Trophoblast cell (in vitro differentiated cells and primary cell): ENCODE measurements at regions not wholly inside any gene's neighbourhood (a gene's known extent, or its start where the extent isn't known, plus 50 kb on each side); places are given as distances from the start of the nearest gene placed in this dataset.

Source experiments
- DNase-seq, 2 donors: peaks; one replicate each; pipeline ENCODE4 v3.0.0-alpha.2; 2016
- H2AFZ ChIP-seq: 2 replicates; pipeline ENCODE4 v1.6.1; 2013; ENCODE audit warnings: low read length, moderate library complexity, mild to moderate bottlenecking; ENCODE audit not compliant: insufficient read depth, poor library complexity
- H2AK5ac ChIP-seq: 2 replicates; pipeline ENCODE4 v1.6.1; 2013; ENCODE audit warnings: mild to moderate bottlenecking, low read length
- H2BK120ac ChIP-seq: 2 replicates; pipeline ENCODE4 v1.6.1; 2013; ENCODE audit warnings: low read length, mild to moderate bottlenecking, moderate library complexity; ENCODE audit not compliant: insufficient read depth, poor library complexity
- H2BK12ac ChIP-seq: 2 replicates; pipeline ENCODE4 v1.6.1; 2013; ENCODE audit warnings: mild to moderate bottlenecking, low read length, moderate library complexity
- H2BK5ac ChIP-seq: 2 replicates; pipeline ENCODE4 v1.6.1; 2013; ENCODE audit warnings: low read length, low read depth, moderate library complexity, mild to moderate bottlenecking; ENCODE audit not compliant: poor library complexity
- H3K14ac ChIP-seq: 2 replicates; pipeline ENCODE4 v1.6.1; 2013; ENCODE audit warnings: mild to moderate bottlenecking, low read length
- H3K18ac ChIP-seq: 2 replicates; pipeline ENCODE4 v1.6.1; 2013; ENCODE audit warnings: mild to moderate bottlenecking, low read length
- H3K23ac ChIP-seq: 2 replicates; pipeline ENCODE4 v1.6.1; 2013; ENCODE audit warnings: low read length
- H3K27ac ChIP-seq: 2 replicates; pipeline ENCODE4 v1.5.1; 2013; ENCODE audit warnings: low read depth, mild to moderate bottlenecking, inconsistent platforms, low read length, moderate library complexity
- H3K27me3 ChIP-seq: 2 replicates; pipeline ENCODE4 v1.6.1; 2013; ENCODE audit warnings: inconsistent platforms, mild to moderate bottlenecking, low read length, moderate library complexity; ENCODE audit not compliant: insufficient read depth
- H3K36me3 ChIP-seq, 2 experiments: 1 replicate in 1 of 2; 2 replicates in 1 of 2; pipeline ENCODE4 v1.6.1; 2013; ENCODE audit warnings: low read length in 2 of 2, mild to moderate bottlenecking in 2 of 2, moderate library complexity in 1 of 2; ENCODE audit not compliant: insufficient read depth in 2 of 2, control insufficient read depth in 1 of 2
- H3K4ac ChIP-seq: 2 replicates; pipeline ENCODE4 v1.6.1; 2013; ENCODE audit warnings: low read depth, mild to moderate bottlenecking, low read length, moderate library complexity
- H3K4me1 ChIP-seq, 2 experiments: 1 replicate in 1 of 2; 2 replicates in 1 of 2; pipeline ENCODE4 v1.6.1; 2013; ENCODE audit warnings: low read length in 2 of 2, mild to moderate bottlenecking in 2 of 2, moderate library complexity in 1 of 2; ENCODE audit not compliant: insufficient read depth in 2 of 2, control insufficient read depth in 1 of 2
- H3K4me2 ChIP-seq: 2 replicates; pipeline ENCODE4 v1.6.1; 2013; ENCODE audit warnings: inconsistent platforms, mild to moderate bottlenecking, low read length, moderate library complexity
- H3K4me3 ChIP-seq: 2 replicates; pipeline ENCODE4 v1.5.1; 2013; ENCODE audit warnings: mild to moderate bottlenecking, low read depth, low read length, inconsistent platforms
- H3K79me1 ChIP-seq: one replicate; pipeline ENCODE4 v1.6.1; 2013; ENCODE audit warnings: low read length
- H3K79me2 ChIP-seq: 2 replicates; pipeline ENCODE4 v1.6.1; 2013; ENCODE audit warnings: low read length, mild to moderate bottlenecking; ENCODE audit not compliant: control insufficient read depth, insufficient read depth, poor library complexity
- H3K9ac ChIP-seq: 2 replicates; pipeline ENCODE4 v1.6.1; 2013; ENCODE audit warnings: mild to moderate bottlenecking, low read length
- H3K9me3 ChIP-seq: 2 replicates; pipeline ENCODE4 v1.6.1; 2013; ENCODE audit warnings: low read depth, mild to moderate bottlenecking, control low read depth, inconsistent platforms, low read length; ENCODE audit not compliant: insufficient read depth
- H4K12ac ChIP-seq: 2 replicates; pipeline ENCODE4 v1.6.1; 2013; ENCODE audit warnings: low read depth, mild to moderate bottlenecking, low read length, moderate library complexity
- H4K8ac ChIP-seq: 2 replicates; pipeline ENCODE4 v1.6.1; 2013; ENCODE audit warnings: low read depth, mild to moderate bottlenecking, low read length, moderate library complexity
- H4K91ac ChIP-seq: one replicate; pipeline ENCODE4 v1.6.1; 2013; ENCODE audit warnings: low read depth, mild to moderate bottlenecking, low read length, moderate library complexity
- WGBS: extraction: QIAGEN DNeasy Blood & Tissue Kit; methylation state at CpG from one replicate; pipeline ENCODE4 v1.1.7; 2013; ENCODE audit warnings: missing lambda C conversion rate; ENCODE audit not compliant: insufficient read length, insufficient coverage; ENCODE audit errors: extremely low coverage; 5-methylcytosine and 5-hydroxymethylcytosine counted together

GRCh38 chr15:62909257-62909656, 133.3 kb upstream of the TPM1 start:
- Histone ChIP-seq H3K9me3 (peaks cover 4% of the 10 kb centered on the region), H3K4ac (peak overlapping the region; percentile 26), H2AK5ac (peak overlapping the region; percentile 80), H4K8ac (peak overlapping the region; percentile 40), H3K4me3 (no peak overlapping the region), H3K79me1 (peaks cover 59% of the 10 kb centered on the region), H3K4me2 (no peak overlapping the region), H2AFZ (peak overlapping the region; percentile 0), H2BK12ac (peak overlapping the region; percentile 94), H3K23ac (no peak overlapping the region), H2BK120ac (peak overlapping the region; percentile 93), H4K91ac (peak overlapping the region; percentile 95), H3K9ac (no peak overlapping the region), H2BK5ac (peak overlapping the region; percentile 50), H3K36me3 (no peaks in the 10 kb centered on the region), H3K27me3 (no peaks in the 10 kb centered on the region), H3K79me2 (peaks cover 6% of the 10 kb centered on the region), H3K27ac (no peak overlapping the region), H4K12ac (no peak overlapping the region), H3K4me1 (peaks cover 14 to 42% of the 10 kb centered on the region in 2 experiments), H3K14ac (peak overlapping the region; percentile 75), H3K18ac (peak overlapping the region; percentile 84)
- no peak for DNase-seq
- WGBS, result no CpG with 5 or more reads among the region's 3 CpGs

DNA sequence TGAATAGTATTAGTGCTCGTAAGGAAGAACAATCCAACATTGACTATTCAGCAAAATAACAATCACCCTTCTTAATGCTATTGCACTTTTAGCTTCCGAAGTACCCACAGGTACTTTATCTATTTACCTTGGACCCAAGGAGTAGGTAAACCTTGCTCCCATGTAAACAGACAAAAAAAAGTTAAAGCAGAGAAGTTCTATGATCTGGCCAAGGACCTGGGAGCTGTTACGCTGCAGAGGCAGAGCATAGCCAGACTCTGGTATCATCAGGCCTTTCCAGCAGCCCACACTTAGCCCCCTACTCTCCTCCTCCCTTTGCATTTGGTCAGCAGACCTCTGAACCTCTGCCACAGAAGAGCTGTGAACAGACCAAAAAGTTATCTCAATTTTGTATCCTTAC, 130.3 kb upstream of the TPM1 start:
- no peak overlapping the region for H3K4me2 ChIP-seq
- peak overlapping the region; percentile 50 for H3K4ac ChIP-seq
- peak overlapping the region; percentile 97 for H2BK12ac ChIP-seq
- H3K79me2 ChIP-seq, result peaks cover 8% of the 10 kb centered on the region
- H3K4me1 ChIP-seq, result peaks cover 15 to 35% of the 10 kb centered on the region in 2 experiments
- H2BK120ac ChIP-seq, result peak overlapping the region; percentile 96
- peak overlapping the region; percentile 75 for H3K14ac ChIP-seq
- H4K12ac ChIP-seq, result no peak overlapping the region
- H3K79me1 ChIP-seq, result peaks cover 52% of the 10 kb centered on the region
- peak overlapping the region; percentile 71 for H4K8ac ChIP-seq
- no peak for DNase-seq
- H3K36me3 ChIP-seq, result no peaks in the 10 kb centered on the region
- H3K23ac ChIP-seq, result no peak overlapping the region
- no peak overlapping the region for H2AFZ ChIP-seq
- H3K9ac ChIP-seq, result no peak overlapping the region
- H2BK5ac ChIP-seq, result peak overlapping the region; percentile 87
- H3K27ac ChIP-seq, result peak overlapping the region; percentile 77
- peak overlapping the region; percentile 59 for H2AK5ac ChIP-seq
- no peak overlapping the region for H3K4me3 ChIP-seq
- no CpG with 5 or more reads among the region's 3 CpGs for WGBS
- peak overlapping the region; percentile 90 for H4K91ac ChIP-seq
- H3K18ac ChIP-seq, result peak overlapping the region; percentile 83
- no peaks in the 10 kb centered on the region for H3K9me3 ChIP-seq
- no peaks in the 10 kb centered on the region for H3K27me3 ChIP-seq

GRCh38 chr15:62912808-62913207, 129.7 kb upstream of the TPM1 start:
- no peak for DNase-seq
- H3K27me3 ChIP-seq, result no peaks in the 10 kb centered on the region
- no peak overlapping the region for H3K4me2 ChIP-seq
- H4K8ac ChIP-seq, result peak overlapping the region; percentile 53
- peak overlapping the region; percentile 94 for H2BK120ac ChIP-seq
- no peak overlapping the region for H3K23ac ChIP-seq
- H4K91ac ChIP-seq, result peak overlapping the region; percentile 84
- H3K18ac ChIP-seq, result peak overlapping the region; percentile 77
- H2BK12ac ChIP-seq, result peak overlapping the region; percentile 89
- peak overlapping the region; percentile 77 for H3K27ac ChIP-seq
- H3K36me3 ChIP-seq, result no peaks in the 10 kb centered on the region
- H3K79me1 ChIP-seq, result peaks cover 50% of the 10 kb centered on the region
- H3K9me3 ChIP-seq, result no peaks in the 10 kb centered on the region
- H3K9ac ChIP-seq, result no peak overlapping the region
- peak overlapping the region; percentile 44 for H4K12ac ChIP-seq
- WGBS, result no CpG with 5 or more reads among the region's 5 CpGs
- H3K4ac ChIP-seq, result no peak overlapping the region
- peaks cover 15 to 33% of the 10 kb centered on the region in 2 experiments for H3K4me1 ChIP-seq
- H3K79me2 ChIP-seq, result peaks cover 8% of the 10 kb centered on the region
- H3K14ac ChIP-seq, result peak overlapping the region; percentile 79
- H3K4me3 ChIP-seq, result no peak overlapping the region
- H2AK5ac ChIP-seq, result peak overlapping the region; percentile 77
- peak overlapping the region; percentile 75 for H2BK5ac ChIP-seq
- H2AFZ ChIP-seq, result peak overlapping the region; percentile 45

GRCh38 chr15:62913246-62913645, 129.3 kb upstream of the TPM1 start:
- H2BK12ac ChIP-seq, result peak overlapping the region; percentile 89
- peaks cover 46% of the 10 kb centered on the region for H3K79me1 ChIP-seq
- H4K8ac ChIP-seq, result peak overlapping the region; percentile 53
- H4K12ac ChIP-seq, result peak overlapping the region; percentile 44
- WGBS, result no CpG with 5 or more reads among the region's 1 CpG
- H2BK5ac ChIP-seq, result peak overlapping the region; percentile 75
- H2AFZ ChIP-seq, result peak overlapping the region; percentile 45
- H3K79me2 ChIP-seq, result peaks cover 8% of the 10 kb centered on the region
- H3K27me3 ChIP-seq, result no peaks in the 10 kb centered on the region
- H3K14ac ChIP-seq, result peak overlapping the region; percentile 79
- H3K4me1 ChIP-seq, result peaks cover 15 to 33% of the 10 kb centered on the region in 2 experiments
- H2AK5ac ChIP-seq, result peak overlapping the region; percentile 77
- no peak for DNase-seq
- no peaks in the 10 kb centered on the region for H3K9me3 ChIP-seq
- no peaks in the 10 kb centered on the region for H3K36me3 ChIP-seq
- peak overlapping the region; percentile 94 for H2BK120ac ChIP-seq
- no peak overlapping the region for H3K9ac ChIP-seq
- H3K4me2 ChIP-seq, result no peak overlapping the region
- H3K4ac ChIP-seq, result no peak overlapping the region
- no peak overlapping the region for H3K23ac ChIP-seq
- H4K91ac ChIP-seq, result peak overlapping the region; percentile 84
- H3K18ac ChIP-seq, result peak overlapping the region; percentile 77
- peak overlapping the region; percentile 77 for H3K27ac ChIP-seq
- no peak overlapping the region for H3K4me3 ChIP-seq
